Epithelial cell of esophagus (primary cell): ENCODE measurements at regions not wholly inside any gene's neighbourhood (a gene's known extent, or its start where the extent isn't known, plus 50 kb on each side); places are given as distances from the start of the nearest gene placed in this dataset.

Source experiments
- DNase-seq: peaks from one replicate; pipeline ENCODE4 v3.0.0; 2010; ENCODE audit warnings: low read depth
- H3K4me3 ChIP-seq: 2 replicates; pipeline ENCODE4 v1.5.1; 2011; ENCODE audit warnings: mild to moderate bottlenecking, low read length, control low read depth
- CTCF ChIP-seq: IDR thresholded peaks from 2 replicates; pipeline ENCODE4 v1.5.1; 2011; ENCODE audit warnings: low read depth, mild to moderate bottlenecking, low read length, control low read depth, inconsistent platforms; ENCODE audit not compliant: insufficient read depth; ENCODE audit errors: missing control alignments

- no peak overlapping the region for H3K4me3 ChIP-seq
- no peak for DNase-seq
- TF ChIP-seq CTCF: no peak
These were observed 73.6 kb upstream of the PDZD8 start for GRCh38 chr10:117448802-117449201.

GRCh38 chr10:117445992-117446391 lies 70.8 kb upstream of the PDZD8 start:
- no peak for TF ChIP-seq CTCF
- H3K4me3 ChIP-seq: no peak overlapping the region
- no peak for DNase-seq

GRCh38 chr10:117444497-117445040 lies 69.3 kb upstream of the PDZD8 start:
- no peak for DNase-seq
- TF ChIP-seq CTCF: no peak
- no peak overlapping the region for H3K4me3 ChIP-seq

GRCh38 chr10:117443686-117444041 lies 68.4 kb upstream of the PDZD8 start:
- TF ChIP-seq CTCF: no peak
- DNase-seq: peak; percentile 53
- H3K4me3 ChIP-seq: no peak overlapping the region

GRCh38 chr10:117442944-117443685 lies 67.9 kb upstream of the PDZD8 start:
- no peak overlapping the region for H3K4me3 ChIP-seq
- TF ChIP-seq CTCF: peak; percentile 86
- DNase-seq: peak; percentile 89

GRCh38 chr10:117442521-117442920 lies 67.3 kb upstream of the PDZD8 start:
- DNase-seq: peak; percentile 24

More at GRCh38 chr10:117442521-117442920, 67.3 kb upstream of the PDZD8 start:
- no peak overlapping the region for H3K4me3 ChIP-seq
- TF ChIP-seq CTCF: no peak
